ENCODE measurements at regions not wholly inside any gene's neighbourhood (a gene's known extent, or its start where the extent isn't known, plus 50 kb on each side); places are given as distances from the start of the nearest gene placed in this dataset.
"Not testable (repeated sequence)": the region's sequence is repeated elsewhere in the genome, so short reads cannot be mapped to it uniquely, and the experiment has no call there.

DNA sequence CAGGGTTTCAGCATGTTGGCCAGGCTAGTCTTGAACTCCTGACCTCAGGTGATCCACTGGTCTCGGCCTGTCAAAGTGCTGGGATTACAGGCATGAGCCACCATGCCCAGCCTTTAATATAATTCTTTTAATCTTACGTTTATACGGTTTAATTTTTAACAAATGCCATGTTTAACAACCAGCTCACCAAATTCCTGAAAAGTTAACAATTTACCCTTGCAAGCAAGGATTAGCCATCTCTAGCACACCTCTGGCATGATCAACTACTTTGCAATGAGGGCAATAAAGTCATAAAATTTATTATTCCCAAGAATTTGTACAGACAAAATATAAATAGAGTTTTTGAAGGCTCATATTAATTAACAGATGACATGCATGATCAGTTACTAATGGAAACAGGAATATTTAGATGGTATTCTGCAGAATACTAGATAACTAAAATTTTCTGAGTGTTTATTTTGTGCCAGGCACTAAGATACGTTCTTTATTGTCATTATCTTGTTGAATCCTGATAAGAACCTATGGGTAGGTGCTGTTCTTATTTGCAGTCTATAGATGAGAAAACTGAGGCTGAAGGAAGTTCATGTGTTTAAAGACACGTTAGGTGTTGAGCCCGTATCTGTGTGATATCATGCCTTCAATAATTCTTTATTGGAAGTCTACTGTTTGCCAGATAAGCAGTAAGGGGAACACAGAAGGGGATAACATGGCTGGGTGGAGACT, 190.1 kb downstream of the CDCA7 start:
- no peak for DNase-seq (ENCODE audit: low read depth in 2 of 3, low spot score in 2 of 3)

DNA sequence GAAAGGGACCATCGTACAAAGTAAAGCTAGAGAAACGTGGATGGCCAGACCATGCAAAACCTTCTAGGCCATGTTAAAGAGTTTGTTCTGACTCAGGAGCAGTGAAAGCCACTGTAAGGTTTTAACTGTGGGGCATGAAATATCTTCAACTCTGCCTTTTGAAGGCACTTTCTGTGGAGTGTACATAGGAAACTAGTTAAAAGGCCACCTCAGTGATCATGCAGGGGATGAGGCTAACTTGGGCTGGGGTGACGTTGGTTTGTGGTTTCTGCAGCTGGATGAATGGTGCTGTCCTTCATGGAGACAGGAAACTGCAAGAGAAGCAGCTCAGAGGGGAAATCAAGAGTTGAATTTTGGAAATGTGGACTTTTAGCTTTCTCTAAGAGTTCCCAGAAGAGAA, 190.7 kb downstream of the CDCA7 start:
- DNase-seq (ENCODE audit: low read depth in 2 of 3, low spot score in 2 of 3) = no peak

DNA sequence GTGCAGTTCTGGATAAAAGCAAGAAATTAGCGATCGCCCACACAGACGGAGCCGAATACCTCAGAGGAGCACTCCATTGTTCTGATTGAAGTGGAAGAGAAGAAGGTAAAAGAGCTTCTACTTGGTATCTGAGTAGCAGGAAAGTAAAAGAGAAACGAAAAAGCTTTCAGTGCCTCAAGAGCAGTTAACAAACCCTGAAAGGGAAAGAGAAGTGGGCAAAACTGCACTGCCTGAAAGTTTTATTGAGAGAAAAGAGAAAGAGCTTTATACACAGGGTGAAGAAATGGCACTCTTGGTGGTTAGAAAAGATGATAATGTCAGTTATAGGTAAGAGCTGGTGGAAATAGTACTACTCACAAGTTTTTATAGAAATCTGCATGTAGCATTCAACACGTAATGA, 192.8 kb downstream of the CDCA7 start:
- DNase-seq (ENCODE audit: low read depth in 2 of 3, low spot score in 2 of 3) = no peak

DNA sequence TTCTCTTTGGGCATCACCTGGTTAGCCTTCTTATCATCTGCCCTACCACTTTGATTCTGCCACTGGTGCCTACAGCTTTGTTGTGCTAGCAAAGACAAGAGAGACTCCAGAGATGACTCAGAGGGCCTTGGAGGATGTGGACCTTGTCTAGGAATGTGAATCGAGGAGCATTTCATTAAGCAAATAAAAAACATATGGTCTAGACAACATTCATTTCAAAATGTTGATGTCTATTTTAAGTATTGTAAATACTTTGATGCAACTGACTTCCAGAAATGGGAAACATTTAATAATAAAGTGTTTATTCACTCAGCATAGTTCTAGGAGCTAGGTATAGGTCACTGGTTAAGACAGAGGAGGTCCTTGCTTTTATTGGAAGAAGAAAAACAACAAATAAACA, 195.5 kb downstream of the CDCA7 start:
- DNase-seq (ENCODE audit: low read depth in 2 of 3, low spot score in 2 of 3) = no peak

DNA sequence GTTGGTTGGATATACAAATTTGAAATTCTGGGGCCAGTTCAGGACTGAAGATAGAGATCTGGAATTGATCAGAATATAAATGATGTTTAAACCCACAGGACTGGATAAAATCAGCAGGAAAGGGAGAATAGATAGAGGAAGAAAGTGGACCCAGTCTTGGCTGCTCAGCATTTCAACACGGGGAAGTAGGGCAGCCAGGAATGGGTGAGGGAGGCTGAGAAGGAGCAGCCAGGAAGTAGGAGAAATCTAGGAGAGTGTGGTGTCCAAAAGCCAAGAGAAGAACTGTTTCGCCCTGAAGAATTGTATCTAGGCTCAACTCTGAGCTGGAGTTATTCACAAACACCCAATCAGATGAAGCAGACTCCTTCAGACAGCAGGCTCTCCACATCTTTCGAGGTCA, 197.9 kb downstream of the CDCA7 start:
- DNase-seq (ENCODE audit: low read depth in 2 of 3, low spot score in 2 of 3) = no peak

DNA sequence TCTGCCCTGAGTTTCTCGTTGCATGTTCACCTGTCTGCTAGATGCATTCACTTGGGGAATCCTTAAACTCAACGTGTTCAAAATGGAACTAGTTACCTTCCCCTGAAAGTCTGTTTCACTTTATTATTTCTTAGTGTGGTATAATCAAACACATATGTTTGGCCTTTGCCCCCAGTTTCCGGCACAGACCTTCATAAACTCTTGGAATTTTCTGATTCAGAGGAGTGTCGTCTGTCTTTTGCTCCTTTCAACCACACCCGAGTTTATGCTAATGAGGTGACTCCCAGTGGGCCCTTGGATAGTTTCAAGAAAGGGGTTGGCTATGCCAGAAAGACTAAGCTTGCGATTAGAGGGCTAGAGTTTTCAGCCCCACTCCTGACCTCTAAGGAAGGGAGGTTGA, 198.9 kb downstream of the CDCA7 start:
- no peak for DNase-seq (ENCODE audit: low read depth in 2 of 3, low spot score in 2 of 3)

DNA sequence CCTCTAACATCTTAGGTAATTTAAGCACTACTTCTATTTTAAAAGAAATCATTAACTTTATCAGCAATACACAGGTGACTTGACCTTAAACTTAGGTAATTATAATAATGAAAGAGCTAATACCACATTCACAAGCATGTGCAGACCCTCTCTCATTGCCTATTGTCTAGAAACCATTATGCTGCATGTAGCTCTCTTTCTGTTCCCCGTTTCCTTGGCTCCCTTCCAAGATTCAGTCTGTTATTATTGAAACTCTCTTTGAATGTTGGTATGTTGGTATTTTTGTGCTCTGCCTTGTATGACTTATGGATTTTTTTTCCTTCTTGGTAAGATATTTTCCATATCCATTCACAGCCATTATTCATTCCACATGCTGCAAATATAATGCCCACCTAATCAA, 201.2 kb downstream of the CDCA7 start:
- DNase-seq (ENCODE audit: low read depth in 2 of 3, low spot score in 2 of 3) = no peak

DNA sequence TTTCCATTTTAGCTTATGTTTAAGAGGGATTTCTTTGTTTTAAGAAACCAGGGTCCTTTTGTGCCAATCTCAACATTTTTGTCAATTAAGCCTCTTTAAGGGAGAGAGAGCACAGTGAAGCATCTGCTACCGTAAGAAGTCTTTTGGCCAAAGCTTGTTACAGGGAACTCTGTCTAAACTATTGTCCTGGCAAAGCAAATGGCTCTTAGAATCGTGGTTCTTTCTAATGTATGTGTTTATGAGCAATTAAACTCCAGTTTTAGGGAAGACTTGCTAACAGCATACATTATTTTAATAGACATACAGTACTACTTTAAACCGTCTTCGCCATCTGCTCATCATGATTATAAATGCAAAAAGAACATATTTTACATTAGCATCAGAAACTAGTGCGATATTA, 202.1 kb downstream of the CDCA7 start:
- DNase-seq (ENCODE audit: low read depth in 2 of 3, low spot score in 2 of 3) = no peak

DNA sequence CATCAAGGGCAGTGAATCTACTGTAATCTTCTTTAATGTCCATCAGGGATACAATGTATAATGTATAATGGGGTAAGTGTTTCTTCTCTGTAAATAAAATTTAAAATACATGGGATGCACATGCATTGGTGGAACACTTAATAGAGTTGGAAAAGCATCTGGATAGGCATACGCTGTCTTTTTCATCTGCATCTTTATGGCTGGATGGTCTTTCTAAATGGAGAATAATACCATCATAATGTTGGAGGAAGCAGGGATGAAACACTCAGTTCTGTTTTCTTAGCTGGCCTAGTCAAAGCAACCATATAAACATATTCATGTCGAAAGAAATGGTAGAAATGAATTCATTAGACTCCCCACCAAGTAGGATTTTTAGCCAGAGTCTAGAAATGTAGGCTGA, 202.8 kb downstream of the CDCA7 start:
- no peak for DNase-seq (ENCODE audit: low read depth in 2 of 3, low spot score in 2 of 3)

DNA sequence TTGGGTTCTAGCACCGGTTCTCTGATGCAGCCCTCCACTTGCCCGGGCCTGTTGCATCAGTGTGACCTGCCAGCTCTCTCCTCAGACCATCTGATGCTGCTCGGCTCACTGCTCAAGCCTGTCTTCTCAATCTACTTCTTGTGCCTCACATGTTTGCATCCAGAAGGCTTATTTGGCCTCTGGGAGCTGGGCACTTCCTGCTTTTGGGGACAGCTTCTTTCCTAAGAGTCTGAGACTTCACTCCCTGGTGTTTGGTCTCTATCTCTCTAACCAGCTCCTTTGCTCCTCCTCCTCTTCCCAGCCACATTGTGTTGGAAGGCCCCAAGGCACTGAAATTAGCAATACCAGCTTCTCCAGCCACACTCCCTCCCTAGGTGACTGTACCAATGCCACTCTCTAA, 212.8 kb downstream of the CDCA7 start:
- no peak for DNase-seq (ENCODE audit: low read depth in 2 of 3, low spot score in 2 of 3)

DNA sequence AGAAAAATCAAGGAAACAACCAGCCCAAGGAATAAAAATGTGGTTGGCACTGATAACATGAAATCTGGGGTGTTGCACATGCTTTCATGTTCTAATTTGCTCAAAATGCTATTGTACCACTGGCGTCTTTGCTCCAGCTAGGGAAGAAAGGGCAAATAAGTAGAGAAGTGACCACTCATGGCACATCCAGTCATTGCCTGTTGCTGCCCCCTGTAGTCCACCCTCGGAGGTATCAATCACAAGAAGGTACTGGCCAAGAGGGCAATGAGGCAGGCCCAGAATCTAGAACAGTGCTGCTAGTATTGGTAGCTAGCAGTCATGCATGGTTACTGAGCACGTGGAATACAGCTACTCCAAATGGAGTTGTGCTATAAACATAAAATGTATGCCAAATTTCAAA, 213.4 kb downstream of the CDCA7 start:
- no peak for DNase-seq (ENCODE audit: low read depth in 2 of 3, low spot score in 2 of 3)

DNA sequence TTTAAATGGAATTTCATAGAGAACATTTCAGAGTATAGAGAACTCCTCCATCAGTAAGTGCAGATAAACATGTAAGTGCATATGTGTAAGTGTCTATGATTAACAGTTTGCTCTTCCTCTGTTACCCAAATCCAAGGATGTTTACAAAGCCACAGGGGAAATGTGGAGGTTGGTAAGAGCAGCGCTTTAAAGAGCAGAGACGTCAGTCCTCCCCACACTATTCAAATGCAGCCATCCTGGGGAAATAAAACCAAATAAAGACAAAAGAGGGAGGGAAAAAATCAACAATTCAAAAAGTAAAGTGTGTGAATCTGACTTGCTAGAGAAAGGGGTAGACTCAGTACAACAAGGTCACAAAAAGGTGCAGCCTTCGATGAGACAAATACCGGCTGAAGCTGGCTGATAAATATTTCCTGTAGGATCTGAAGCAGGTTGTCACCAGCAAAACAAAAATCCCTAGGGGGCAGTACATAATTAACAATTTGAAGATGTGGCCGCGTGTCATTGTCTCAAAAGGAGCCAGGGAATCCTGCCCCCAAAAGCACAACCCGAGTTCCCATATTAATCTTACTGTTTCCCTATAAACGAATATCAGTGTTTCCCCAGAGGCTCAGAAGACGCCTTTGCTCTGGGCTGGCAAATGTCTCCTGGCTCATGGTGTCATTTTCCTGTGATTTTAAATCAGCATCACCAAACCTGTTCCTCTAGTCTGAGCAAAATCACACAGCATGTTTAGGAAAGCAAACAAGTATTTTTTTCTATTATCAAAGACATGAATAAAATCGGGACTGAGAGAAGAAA, 216.5 kb downstream of the CDCA7 start:
- no peak for DNase-seq (ENCODE audit: low read depth in 2 of 3, low spot score in 2 of 3)

DNA sequence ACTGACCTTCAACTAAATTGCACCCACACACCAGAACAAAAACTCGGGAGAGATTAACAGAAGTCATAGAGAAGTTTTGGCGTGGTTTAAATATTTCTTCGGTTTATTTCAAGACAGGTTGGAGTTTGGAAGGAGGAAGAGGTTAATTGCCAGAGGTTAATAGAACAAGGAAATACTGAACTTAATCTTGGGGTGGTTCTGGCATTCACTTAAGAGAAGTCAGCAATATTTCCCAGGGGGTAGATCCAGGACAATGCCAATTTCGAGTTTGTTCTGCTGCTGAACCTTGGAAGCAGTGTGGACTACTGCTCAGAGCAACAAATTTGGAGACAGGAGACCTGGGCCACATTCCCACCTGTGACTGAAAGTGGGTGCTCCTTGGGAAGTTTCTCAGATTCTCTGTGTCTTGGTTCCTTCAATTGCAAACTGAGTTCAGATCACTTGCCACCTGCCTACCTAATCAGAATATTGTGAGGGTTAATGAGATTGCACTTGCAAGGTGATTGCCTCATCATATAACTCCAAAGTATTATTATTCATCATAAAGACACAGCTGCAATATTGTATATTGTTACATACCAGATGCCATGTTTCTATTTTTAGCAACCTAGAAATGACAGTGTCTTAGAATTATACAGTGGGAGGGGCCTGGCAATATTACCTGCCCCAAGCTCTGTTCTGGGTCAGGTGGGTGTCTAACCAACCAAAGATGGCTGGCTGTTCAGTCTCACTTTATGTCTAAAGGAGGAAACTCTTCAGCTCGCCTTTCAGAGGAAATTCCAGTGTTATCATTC, 217.4 kb downstream of the CDCA7 start:
- DNase-seq (ENCODE audit: low read depth in 2 of 3, low spot score in 2 of 3) = no peak

DNA sequence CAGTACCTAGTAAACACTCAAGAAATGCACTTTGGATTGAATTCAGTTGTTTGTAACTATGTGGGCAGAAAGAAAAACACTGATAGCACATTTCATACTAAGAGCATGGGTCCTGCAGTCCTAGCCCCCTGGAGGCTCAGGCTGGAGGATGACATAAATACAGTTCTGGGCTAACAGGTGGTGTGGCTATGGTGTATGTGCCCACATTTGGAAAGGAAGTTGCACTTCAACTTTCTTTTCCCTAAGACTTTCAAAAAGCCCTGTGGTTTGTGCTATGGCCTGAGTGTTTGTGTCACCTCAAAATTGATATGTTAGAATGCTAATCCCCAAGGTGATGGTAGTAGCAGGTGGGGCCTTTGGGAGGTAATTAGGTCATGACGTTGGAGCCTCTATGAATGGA, 218.2 kb downstream of the CDCA7 start:
- no peak for DNase-seq (ENCODE audit: low read depth in 2 of 3, low spot score in 2 of 3)

DNA sequence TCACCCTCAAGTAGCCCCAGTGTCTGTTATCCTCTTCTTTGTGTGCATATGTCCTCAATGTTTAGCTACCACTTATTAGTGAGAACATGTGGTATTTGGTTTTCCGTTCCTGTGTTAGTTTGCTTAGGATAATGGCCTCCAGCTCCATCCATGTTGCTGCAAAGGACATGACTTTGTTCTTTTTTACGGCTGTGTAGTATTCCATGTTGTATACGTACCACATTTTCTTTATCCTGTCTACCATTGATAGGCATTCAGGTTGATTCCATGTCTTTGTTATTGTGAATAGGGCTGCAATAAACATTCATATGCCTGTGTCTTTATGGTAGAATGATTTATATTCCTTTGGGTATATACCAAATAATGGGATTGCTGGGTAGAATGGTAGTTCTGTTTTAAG, 219.1 kb downstream of the CDCA7 start:
- DNase-seq (ENCODE audit: low read depth in 2 of 3, low spot score in 2 of 3) = not testable (repeated sequence)

DNA sequence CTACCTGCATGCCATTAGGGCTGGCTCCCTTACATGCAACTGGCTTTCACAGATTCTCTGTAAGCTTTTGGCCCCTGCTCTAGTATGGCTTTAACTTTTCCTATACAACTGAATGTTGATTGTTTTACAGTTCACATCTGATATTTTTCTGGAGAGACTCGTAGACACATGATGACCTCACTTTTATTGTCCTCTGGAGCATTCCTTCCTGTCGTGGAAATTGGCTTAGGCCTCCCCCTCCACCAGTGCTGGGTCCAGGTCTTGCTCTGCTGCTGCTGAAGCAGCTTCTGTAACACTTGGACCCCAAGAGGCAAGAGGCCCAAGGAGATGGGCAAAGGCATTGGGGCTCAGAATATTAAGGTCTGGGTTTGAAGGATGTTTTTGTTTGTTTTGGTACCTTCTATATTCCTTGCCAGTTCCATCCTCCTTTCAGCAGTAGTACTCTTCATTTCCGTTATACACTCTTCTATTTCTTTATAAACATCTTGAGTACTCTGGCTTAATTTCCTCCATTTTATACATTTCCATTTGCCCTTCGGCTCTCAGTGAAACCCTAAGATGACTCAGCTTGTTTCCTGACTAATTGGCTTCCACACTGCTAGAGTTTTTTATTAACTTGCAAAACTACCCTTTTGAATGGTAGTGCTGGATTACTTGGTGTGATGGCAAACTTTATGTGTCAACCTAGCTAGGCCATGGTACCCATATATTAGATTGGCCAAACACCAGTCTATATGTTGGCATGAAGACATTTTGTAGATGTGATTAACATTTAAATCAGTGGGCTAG, 219.8 kb downstream of the CDCA7 start:
- DNase-seq (ENCODE audit: low read depth in 2 of 3, low spot score in 2 of 3) = no peak

DNA sequence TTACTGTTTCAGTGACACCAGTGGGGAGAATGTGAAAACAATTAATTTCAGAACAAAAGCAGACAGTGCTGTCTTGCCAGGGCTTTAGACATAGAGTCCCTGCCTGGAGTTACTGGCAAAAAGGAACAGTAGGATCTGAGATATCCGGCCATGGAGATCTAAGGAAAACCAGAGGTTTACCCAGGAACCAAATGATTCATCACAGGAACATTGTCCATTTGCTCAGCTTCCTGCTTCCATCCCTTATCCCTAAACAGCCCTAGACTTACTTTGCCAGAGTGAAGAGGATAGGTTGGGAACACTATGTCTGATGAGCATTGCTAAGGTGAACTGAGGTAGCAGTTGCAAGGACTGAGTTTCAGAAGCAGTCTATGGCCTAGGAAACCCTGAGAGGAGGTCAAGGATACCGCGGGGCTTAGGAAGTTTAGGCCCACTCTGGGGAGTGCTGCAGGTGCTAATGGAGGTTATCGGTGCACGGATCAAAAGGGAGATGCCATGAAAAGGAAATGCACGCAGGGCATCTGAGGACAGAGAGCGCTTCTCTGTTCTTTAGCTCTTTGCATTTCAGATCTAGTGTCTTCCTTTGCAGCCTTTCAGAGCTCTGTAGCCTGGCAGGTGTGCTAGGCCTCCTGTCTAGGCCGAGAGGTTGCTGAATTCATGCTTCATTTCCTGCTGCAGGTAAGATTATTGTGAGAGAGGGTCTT, 223.9 kb downstream of the CDCA7 start:
- no peak for DNase-seq (ENCODE audit: low read depth in 2 of 3, low spot score in 2 of 3)

DNA sequence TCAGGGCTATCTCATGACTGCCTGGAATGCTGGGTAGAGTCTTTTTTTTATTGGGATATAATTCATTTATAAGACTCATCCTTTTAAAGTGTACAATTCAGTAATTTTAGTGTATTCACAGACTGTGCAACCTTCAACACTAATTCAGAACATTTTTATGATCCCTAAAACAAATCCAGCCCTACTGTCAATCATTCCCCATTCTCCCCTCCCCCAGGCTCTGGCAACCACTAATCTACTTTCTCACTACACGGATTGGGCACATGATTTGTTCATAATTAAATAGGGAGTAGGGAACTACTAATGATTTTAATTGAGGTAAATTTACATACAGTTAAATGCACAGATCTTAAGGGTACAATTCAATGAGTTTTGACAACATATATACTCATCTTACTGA, 225.7 kb downstream of the CDCA7 start:
- DNase-seq (ENCODE audit: low read depth in 2 of 3, low spot score in 2 of 3) = no peak

DNA sequence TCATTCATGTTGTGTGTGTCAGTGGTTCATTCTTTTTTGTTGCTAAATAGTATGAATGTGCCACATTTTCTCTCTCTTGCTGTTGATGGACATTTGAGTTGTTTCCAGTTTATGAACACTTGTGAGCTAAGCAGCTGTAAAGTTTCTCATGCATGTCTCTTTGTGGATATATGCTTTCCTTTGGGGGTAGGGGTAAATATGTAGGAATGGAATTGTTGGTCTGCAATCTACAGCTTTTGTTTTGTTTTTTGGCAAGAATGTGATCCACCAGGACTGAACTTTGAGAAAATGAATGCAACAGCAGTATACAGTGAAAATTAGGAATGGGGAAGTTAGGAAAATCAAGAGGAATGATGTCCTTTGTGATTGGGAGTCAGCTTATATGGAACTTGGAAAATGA, 226.3 kb downstream of the CDCA7 start:
- no peak for DNase-seq (ENCODE audit: low read depth in 2 of 3, low spot score in 2 of 3)

DNA sequence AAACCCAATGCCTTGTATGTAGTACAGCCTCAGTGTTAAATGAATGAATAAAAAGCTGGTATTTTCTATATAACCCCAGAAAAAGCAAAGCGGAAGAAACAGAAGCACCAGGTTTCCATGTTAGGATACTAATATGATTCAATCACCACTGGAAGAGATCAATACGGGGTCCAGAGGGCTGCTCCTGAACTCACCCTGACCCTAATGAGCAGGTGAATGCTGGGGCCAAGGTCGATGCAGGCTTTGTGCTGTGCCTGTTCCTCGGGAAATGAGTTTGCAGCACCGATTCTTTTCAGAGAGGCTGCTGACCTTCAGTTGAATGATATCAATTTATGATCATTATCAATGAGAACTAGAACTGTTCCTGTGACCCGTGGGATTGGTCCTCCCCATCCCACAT, 228.5 kb downstream of the CDCA7 start:
- no peak for DNase-seq (ENCODE audit: low read depth in 2 of 3, low spot score in 2 of 3)

DNA sequence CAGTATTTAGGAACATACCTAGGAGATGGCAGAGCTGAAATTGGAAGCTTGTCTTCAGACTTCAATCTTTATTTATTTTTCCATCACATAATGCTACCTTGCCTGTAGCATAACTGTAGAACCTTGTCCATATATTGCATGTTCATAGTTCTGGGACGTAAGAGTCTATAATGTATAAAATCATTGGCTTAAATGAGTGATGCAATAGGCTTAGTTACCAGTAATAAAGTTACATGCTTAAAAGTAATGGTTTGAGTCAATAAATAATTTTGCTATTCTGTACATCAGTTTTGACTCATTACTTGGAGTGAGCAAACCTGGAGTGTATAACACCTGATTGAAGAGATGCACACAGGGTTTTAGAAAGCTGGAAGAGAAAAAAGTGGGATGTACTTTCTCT, 229.3 kb downstream of the CDCA7 start:
- no peak for DNase-seq (ENCODE audit: low read depth in 2 of 3, low spot score in 2 of 3)
